ENCODE measurements at regions not wholly inside any gene's neighbourhood (a gene's known extent, or its start where the extent isn't known, plus 50 kb on each side); places are given as distances from the start of the nearest gene placed in this dataset.

DNA sequence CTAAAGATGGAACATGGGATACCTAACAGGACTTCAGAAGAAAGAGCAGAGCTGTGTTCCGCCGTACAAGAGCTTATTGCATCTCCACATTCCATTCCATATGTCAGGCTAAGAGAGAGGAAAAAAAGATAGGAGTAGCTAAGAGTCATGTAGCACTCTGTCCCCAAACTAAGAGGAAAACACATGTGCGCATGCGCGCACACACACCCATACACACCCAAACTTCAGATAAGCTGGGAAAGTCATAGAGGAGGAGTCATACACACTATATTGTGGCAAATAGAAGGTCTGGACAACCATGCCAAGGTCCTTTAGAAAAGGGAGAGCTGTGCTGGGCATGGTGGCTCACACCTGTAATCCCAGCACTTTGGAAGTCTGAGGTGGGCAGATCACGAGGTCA is 132.4 kb downstream of the RAB11FIP2 start:
- DNase-seq (ENCODE audit: extremely low read depth in 1 of 2, low read depth in 1 of 2) = no peak

DNA sequence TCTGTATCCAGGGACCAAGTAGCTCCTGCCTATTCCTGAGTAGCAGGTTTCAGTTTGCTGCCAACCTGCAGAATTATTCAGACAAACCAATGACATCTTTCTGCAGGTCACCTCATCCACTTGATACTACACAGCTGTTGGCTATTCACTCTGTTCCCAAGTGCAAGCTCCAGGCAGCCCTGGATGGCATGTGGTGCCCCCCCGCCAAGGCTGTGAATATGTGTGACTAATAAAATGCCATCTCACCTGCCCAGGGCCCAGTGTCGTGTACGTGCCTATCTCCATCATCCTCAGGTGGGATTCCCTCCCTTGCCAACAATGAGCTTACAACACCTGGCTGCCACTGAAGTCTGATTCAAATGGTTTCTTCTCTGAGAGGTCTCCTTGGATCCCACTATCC is 125.8 kb downstream of the RAB11FIP2 start:
- DNase-seq (ENCODE audit: extremely low read depth in 1 of 2, low read depth in 1 of 2) = no peak

- no peak for DNase-seq (ENCODE audit: extremely low read depth in 1 of 2, low read depth in 1 of 2)
Measured at GRCh38 chr10:117921421-117921820, 125.3 kb downstream of the RAB11FIP2 start.

DNA sequence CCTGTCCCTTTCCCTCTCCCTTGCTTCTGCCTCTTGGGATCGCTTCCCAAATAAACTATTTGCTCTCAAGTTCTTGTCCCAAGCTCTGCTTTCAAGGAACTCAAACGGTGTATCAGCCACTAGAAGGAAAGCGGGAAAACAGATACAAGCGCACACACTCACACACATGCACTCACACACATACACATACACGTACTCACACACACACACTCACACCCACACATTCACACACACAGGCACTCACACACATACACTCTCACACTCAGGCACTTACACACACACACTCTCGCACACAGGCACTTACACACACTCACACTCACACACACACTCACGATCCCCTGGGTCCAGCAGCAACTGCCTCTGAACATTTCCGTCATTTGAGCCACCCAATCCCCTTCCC is 121.9 kb downstream of the RAB11FIP2 start:
- no peak for DNase-seq (ENCODE audit: extremely low read depth in 1 of 2, low read depth in 1 of 2)

- DNase-seq (ENCODE audit: extremely low read depth in 1 of 2, low read depth in 1 of 2) = no peak
Measured at GRCh38 chr10:117925369-117925768, 121.4 kb downstream of the RAB11FIP2 start.

GRCh38 chr10:117926491-117926890 is 120.2 kb downstream of the RAB11FIP2 start:
- no peak for DNase-seq (ENCODE audit: extremely low read depth in 1 of 2, low read depth in 1 of 2)

GRCh38 chr10:117927332-117927731 is 119.4 kb downstream of the RAB11FIP2 start:
- DNase-seq (ENCODE audit: extremely low read depth in 1 of 2, low read depth in 1 of 2) = no peak

GRCh38 chr10:117927871-117928270 is 118.9 kb downstream of the RAB11FIP2 start:
- DNase-seq (ENCODE audit: extremely low read depth in 1 of 2, low read depth in 1 of 2) = no peak

DNA sequence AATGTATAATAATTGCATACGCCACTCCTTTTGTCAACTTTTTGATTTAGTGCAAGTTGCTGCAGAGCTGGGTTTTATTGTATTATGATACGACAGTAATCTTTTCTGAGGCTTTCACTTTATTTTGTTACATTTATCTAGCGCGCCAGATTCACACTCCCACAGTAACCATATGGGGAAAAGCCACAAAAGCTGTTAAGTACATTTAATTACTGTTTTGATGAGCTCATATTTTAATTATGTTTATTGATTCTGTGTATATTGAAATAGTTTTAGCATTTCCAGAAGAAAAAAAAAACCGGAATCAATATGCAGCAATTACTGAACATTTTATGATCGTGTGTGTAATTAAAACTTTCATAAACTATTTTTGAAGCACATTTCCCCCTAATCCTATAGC is 118.5 kb downstream of the RAB11FIP2 start:
- no peak for DNase-seq (ENCODE audit: extremely low read depth in 1 of 2, low read depth in 1 of 2)

GRCh38 chr10:117928741-117929140 is 118.0 kb downstream of the RAB11FIP2 start:
- DNase-seq (ENCODE audit: extremely low read depth in 1 of 2, low read depth in 1 of 2) = no peak

DNA sequence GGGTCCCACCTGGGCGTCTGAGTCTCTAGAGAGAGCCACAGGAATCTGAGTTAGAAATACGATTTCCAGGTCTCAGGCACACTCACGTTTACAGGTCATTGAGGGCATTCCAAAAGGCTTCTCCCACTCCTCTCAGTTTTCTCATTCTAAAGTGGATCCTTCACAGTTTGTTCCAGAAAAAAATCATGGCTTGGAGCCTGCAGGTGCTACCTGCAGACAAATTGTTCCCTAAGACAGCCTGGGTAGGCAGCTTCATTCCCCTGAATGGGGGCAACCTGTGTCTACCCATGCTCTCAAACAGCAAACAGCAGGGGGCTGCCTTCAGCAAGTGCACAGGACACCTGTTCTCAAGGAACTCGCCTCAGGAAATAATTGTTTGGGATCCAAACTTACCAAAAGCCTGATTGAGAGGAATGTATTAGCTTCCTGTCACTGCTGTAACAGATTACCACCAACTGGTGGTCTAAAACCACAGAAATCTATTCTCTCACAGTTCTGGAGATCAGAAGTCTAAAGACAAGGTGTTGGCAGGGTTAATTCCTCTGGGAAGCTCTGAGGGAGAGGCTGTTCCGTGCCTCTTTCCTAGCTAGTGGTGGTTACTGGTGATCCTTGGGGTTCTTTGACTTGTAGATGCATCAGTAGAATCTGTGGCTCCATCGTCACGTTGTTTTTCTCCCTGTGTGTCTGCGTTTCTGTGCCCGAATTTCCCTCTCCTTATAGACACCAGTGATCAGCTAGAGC is 117.2 kb downstream of the RAB11FIP2 start:
- no peak for DNase-seq (ENCODE audit: extremely low read depth in 1 of 2, low read depth in 1 of 2)

GRCh38 chr10:117931078-117931477 is 115.7 kb downstream of the RAB11FIP2 start:
- no peak for DNase-seq (ENCODE audit: extremely low read depth in 1 of 2, low read depth in 1 of 2)

- no peak for DNase-seq (ENCODE audit: extremely low read depth in 1 of 2, low read depth in 1 of 2)
Measured at GRCh38 chr10:117933036-117933435, 113.7 kb downstream of the RAB11FIP2 start.

DNA sequence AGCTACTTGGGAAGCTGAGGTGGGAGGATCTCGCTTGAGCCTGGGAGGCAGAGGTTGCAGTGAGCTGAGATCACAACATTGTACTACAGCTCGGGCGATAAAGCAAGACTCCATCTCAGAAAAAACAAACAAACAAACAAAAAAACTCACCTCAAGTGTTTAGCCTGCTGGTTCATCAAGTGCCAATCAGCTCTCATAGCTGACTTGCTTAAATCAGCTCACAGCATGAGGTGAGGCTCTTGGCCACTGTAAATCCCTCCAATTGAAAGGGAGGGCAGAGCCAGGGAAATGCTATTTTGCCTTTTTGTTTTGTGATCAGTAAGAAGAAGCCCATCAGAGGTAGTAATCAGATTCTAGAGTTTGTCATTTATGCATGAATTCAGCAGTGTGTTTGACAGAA is 112.3 kb downstream of the RAB11FIP2 start:
- no peak for DNase-seq (ENCODE audit: extremely low read depth in 1 of 2, low read depth in 1 of 2)

GRCh38 chr10:117936141-117936540 is 110.6 kb downstream of the RAB11FIP2 start:
- DNase-seq (ENCODE audit: extremely low read depth in 1 of 2, low read depth in 1 of 2) = no peak

DNA sequence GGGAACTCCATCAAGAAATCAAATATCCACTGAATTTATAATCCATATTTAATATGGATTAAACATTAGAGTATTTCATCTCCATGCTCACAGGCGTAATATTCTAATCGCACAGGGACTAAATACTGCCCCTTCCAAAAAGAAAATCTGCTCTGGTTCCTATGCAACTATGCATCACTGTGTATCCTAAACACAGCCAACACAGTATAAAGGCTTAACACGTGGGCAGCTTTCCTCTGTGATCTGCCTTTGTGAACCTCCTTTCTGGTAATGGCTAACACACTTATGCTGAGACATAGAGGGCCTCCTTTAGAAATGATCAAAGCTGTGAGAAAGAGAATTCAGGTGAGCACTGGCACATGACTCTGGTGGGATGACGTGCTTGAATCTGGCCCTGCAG is 110.2 kb downstream of the RAB11FIP2 start:
- no peak for DNase-seq (ENCODE audit: extremely low read depth in 1 of 2, low read depth in 1 of 2)

GRCh38 chr10:117936976-117937375 is 109.8 kb downstream of the RAB11FIP2 start:
- DNase-seq (ENCODE audit: extremely low read depth in 1 of 2, low read depth in 1 of 2) = no peak

GRCh38 chr10:117938104-117938503 is 108.6 kb downstream of the RAB11FIP2 start:
- DNase-seq (ENCODE audit: extremely low read depth in 1 of 2, low read depth in 1 of 2) = peak in 1 of 2 donors; percentile 3

GRCh38 chr10:117942226-117942625 is 104.5 kb downstream of the RAB11FIP2 start:
- DNase-seq (ENCODE audit: extremely low read depth in 1 of 2, low read depth in 1 of 2) = no peak

GRCh38 chr10:117944676-117945447 is 101.9 kb downstream of the RAB11FIP2 start:
- DNase-seq (ENCODE audit: extremely low read depth in 1 of 2, low read depth in 1 of 2) = no peak

DNA sequence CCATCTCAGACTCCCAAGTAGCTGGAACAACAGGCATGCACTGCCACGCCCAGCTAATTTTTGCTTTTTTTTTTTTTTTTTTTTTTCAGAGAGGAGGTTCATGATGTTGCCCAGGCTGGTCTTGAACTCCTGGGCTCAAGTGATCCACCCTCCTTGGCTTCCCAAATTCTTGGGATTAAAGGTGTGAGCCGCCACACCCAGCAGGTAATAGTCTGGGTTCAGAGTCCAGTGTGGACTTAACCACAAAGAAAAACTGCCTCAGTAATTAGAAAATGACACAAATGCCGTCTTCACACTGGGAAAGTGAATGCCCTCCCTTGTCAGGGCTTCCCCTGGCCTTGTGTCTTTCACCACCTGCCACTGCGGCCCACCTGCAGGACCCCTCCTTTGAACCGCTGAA is 101.1 kb downstream of the RAB11FIP2 start:
- no peak for DNase-seq (ENCODE audit: extremely low read depth in 1 of 2, low read depth in 1 of 2)

DNA sequence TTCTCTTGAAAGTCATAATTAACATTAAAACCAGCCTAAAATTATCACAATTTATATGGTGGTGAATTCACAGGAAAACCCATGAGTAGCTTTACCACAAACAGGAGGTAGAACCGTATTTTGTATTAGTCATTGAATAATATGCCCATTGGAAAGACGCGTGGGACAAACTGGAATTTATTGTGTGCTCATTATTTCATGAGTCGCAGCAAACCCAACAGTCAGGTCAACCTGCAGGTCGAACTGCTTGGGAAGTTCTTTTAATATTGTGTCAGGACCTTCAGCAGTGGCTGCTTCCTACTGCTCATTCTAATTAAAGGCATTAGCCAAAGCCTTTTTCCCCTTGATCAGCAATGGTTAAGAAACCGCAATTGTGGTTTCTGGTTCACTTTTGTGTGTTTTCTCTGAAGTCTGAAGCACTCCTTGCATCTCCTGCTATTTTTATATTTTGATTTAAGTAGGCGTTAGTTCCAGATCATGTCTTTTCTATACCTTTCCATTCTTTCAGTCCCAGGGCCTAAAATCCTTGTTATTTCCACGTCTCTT is 100.1 kb downstream of the RAB11FIP2 start:
- no peak for DNase-seq (ENCODE audit: extremely low read depth in 1 of 2, low read depth in 1 of 2)

Measured in stimulated activated CD8-positive, alpha-beta memory T cell treated with anti-CD3 and anti-CD28 coated beads, Interleukin-7, amount 100 ng/mL, for 48 hours (primary cell).